Neural cell (in vitro differentiated cells): ENCODE measurements at regions not wholly inside any gene's neighbourhood (a gene's known extent, or its start where the extent isn't known, plus 50 kb on each side); places are given as distances from the start of the nearest gene placed in this dataset.

Experiments
- EP300 ChIP-seq: fragments of 450-650 bp; conservative IDR thresholded peaks from 2 replicates; pipeline ENCODE4 v1.6.1; 2014; ENCODE audit warnings: antibody characterized with exemption, mild to moderate bottlenecking, moderate library complexity; ENCODE audit not compliant: poor library complexity, severe bottlenecking
- EZH2 ChIP-seq: fragments of 200-600, 300-800 bp; shearing (Covaris generic), sonication (generic); IDR thresholded peaks from 2 replicates; pipeline ENCODE4 v1.6.1; 2014; ENCODE audit warnings: antibody characterized with exemption, low read length, borderline replicate concordance, mild to moderate bottlenecking; ENCODE audit not compliant: insufficient read depth, poor library complexity, severe bottlenecking
- POLR2AphosphoS5 ChIP-seq: IDR thresholded peaks from 2 replicates; pipeline ENCODE4 v1.6.1; 2012
- RAD21 ChIP-seq: fragments of 450-650 bp; conservative IDR thresholded peaks from 2 replicates; pipeline ENCODE4 v1.6.1; 2014; ENCODE audit warnings: antibody characterized with exemption, mild to moderate bottlenecking, moderate library complexity
- TF ChIP-seq, protein P1 (sequence below): fragments of 450-650 bp; IDR thresholded peaks from 2 replicates; pipeline ENCODE4 v1.5.1; 2014; ENCODE audit warnings: antibody characterized with exemption, mild to moderate bottlenecking, moderate library complexity; ENCODE audit not compliant: poor library complexity, severe bottlenecking
- TF ChIP-seq, protein P2 (sequence below): IDR thresholded peaks from 2 replicates; pipeline ENCODE4 v1.6.1; 2012; ENCODE audit warnings: borderline replicate concordance

DNA sequence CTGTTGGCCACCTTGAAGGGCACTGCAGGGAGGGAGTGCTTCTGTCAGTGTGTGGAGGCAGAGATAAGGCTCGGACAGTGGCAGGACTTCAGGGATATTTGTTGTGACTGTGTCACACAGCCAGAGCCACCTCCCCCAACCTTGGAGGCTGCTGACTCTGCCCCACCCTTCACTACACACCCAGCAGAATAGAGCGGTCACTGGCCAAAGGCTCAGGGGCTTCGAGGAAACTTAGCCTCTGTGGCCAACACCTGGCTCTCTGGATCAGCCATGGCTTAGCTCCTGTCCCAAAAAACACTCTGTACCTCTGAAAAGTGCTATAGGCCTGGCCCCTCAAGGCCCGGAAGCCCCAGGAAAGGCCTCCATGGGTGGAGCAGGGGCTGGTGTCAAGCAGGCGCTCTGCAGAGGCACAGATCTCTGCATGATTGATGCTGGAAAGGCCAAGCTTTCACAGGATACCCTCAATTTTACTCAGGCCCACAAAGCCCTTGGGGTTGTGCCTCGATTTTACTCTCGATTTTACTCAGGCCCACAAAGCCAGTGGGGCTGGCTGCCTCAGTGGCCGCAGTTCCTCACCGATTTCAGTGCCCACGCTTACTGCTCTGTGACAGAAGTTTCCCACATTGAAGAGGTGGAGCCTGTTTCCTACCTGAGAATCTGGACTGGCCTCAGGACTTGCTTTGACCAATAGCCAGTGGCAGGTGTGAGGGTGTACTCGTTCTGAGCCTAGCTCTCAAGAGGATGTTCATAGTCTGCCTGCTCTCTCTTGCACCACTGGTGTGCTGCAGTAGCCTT is 113.2 kb upstream of the GPR26 start:
- TF ChIP-seq, protein P1, sequence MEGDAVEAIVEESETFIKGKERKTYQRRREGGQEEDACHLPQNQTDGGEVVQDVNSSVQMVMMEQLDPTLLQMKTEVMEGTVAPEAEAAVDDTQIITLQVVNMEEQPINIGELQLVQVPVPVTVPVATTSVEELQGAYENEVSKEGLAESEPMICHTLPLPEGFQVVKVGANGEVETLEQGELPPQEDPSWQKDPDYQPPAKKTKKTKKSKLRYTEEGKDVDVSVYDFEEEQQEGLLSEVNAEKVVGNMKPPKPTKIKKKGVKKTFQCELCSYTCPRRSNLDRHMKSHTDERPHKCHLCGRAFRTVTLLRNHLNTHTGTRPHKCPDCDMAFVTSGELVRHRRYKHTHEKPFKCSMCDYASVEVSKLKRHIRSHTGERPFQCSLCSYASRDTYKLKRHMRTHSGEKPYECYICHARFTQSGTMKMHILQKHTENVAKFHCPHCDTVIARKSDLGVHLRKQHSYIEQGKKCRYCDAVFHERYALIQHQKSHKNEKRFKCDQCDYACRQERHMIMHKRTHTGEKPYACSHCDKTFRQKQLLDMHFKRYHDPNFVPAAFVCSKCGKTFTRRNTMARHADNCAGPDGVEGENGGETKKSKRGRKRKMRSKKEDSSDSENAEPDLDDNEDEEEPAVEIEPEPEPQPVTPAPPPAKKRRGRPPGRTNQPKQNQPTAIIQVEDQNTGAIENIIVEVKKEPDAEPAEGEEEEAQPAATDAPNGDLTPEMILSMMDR, result no peak
- no peak for TF ChIP-seq EZH2
- no peak for TF ChIP-seq EP300
- no peak for TF ChIP-seq RAD21
- TF ChIP-seq POLR2AphosphoS5, result no peak
- TF ChIP-seq, protein P2, sequence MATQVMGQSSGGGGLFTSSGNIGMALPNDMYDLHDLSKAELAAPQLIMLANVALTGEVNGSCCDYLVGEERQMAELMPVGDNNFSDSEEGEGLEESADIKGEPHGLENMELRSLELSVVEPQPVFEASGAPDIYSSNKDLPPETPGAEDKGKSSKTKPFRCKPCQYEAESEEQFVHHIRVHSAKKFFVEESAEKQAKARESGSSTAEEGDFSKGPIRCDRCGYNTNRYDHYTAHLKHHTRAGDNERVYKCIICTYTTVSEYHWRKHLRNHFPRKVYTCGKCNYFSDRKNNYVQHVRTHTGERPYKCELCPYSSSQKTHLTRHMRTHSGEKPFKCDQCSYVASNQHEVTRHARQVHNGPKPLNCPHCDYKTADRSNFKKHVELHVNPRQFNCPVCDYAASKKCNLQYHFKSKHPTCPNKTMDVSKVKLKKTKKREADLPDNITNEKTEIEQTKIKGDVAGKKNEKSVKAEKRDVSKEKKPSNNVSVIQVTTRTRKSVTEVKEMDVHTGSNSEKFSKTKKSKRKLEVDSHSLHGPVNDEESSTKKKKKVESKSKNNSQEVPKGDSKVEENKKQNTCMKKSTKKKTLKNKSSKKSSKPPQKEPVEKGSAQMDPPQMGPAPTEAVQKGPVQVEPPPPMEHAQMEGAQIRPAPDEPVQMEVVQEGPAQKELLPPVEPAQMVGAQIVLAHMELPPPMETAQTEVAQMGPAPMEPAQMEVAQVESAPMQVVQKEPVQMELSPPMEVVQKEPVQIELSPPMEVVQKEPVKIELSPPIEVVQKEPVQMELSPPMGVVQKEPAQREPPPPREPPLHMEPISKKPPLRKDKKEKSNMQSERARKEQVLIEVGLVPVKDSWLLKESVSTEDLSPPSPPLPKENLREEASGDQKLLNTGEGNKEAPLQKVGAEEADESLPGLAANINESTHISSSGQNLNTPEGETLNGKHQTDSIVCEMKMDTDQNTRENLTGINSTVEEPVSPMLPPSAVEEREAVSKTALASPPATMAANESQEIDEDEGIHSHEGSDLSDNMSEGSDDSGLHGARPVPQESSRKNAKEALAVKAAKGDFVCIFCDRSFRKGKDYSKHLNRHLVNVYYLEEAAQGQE, result no peak
